ENCODE measurements at regions not wholly inside any gene's neighbourhood (a gene's known extent, or its start where the extent isn't known, plus 50 kb on each side); places are given as distances from the start of the nearest gene placed in this dataset.

- Histone ChIP-seq H3K27ac (ENCODE audit: low read length) (no peak overlapping the region), H3K4me3 (ENCODE audit: low read depth in 1 of 2, low read length in 2 of 2) (no peak overlapping the region), H3K27me3 (ENCODE audit: low read depth, low read length) (no peaks in the 10 kb centered on the region), H3K9me3 (ENCODE audit: control insufficient read depth in 1 of 2, low read length in 2 of 2) (no peaks in the 10 kb centered on the region), H3K36me3 (ENCODE audit: control insufficient read depth in 1 of 2, insufficient read depth in 2 of 2, low read length in 2 of 2) (no peaks in the 10 kb centered on the region), H3K4me1 (ENCODE audit: control insufficient read depth in 1 of 2, insufficient read depth in 2 of 2, low read length in 2 of 2) (no peaks in the 10 kb centered on the region)
Measured at GRCh38 chr12:82097438-82097837, 260.7 kb downstream of the CCDC59 start.

- Histone ChIP-seq H3K27me3 (ENCODE audit: low read depth, low read length) (no peaks in the 10 kb centered on the region), H3K9me3 (ENCODE audit: control insufficient read depth in 1 of 2, low read length in 2 of 2) (no peaks in the 10 kb centered on the region)
Measured at GRCh38 chr12:82090165-82090564, 268.0 kb downstream of the CCDC59 start.

GRCh38 chr12:82089369-82090121 is 268.6 kb downstream of the CCDC59 start:
- Histone ChIP-seq H3K9me3 (ENCODE audit: control insufficient read depth in 1 of 2, low read length in 2 of 2) (no peaks in the 10 kb centered on the region), H3K4me3 (ENCODE audit: low read depth in 1 of 2, low read length in 2 of 2) (no peak overlapping the region), H3K4me1 (ENCODE audit: control insufficient read depth in 1 of 2, insufficient read depth in 2 of 2, low read length in 2 of 2) (no peaks in the 10 kb centered on the region), H3K27ac (ENCODE audit: low read length) (no peak overlapping the region), H3K27me3 (ENCODE audit: low read depth, low read length) (no peaks in the 10 kb centered on the region), H3K36me3 (ENCODE audit: control insufficient read depth in 1 of 2, insufficient read depth in 2 of 2, low read length in 2 of 2) (no peaks in the 10 kb centered on the region)

More at GRCh38 chr12:82090165-82090564, 268.0 kb downstream of the CCDC59 start:
- Histone ChIP-seq H3K27ac (ENCODE audit: low read length) (no peak overlapping the region), H3K4me3 (ENCODE audit: low read depth in 1 of 2, low read length in 2 of 2) (no peak overlapping the region), H3K4me1 (ENCODE audit: control insufficient read depth in 1 of 2, insufficient read depth in 2 of 2, low read length in 2 of 2) (no peaks in the 10 kb centered on the region), H3K36me3 (ENCODE audit: control insufficient read depth in 1 of 2, insufficient read depth in 2 of 2, low read length in 2 of 2) (no peaks in the 10 kb centered on the region)

DNA sequence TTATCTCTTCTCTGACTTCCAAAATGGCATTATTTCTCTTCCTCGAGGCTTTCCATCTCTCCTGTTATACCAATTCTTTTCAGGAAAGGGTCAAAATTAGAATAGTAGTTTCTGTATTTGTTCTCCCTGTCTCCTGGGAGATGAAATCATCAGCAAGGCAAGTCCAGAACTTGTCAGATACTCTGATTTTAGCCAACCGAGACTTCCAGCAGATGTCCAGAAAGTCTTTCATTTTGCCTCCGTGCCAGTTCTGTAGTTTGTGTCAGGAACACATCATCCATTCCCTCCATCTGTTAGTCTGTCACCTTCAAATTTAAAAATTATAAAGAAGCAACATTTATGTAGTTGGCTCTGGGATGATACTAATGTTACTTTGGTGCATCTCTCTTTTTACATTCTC is 275.7 kb downstream of the CCDC59 start:
- no peaks in the 10 kb centered on the region for H3K36me3 ChIP-seq (ENCODE audit: control insufficient read depth in 1 of 2, insufficient read depth in 2 of 2, low read length in 2 of 2)
- no peaks in the 10 kb centered on the region for H3K27me3 ChIP-seq (ENCODE audit: low read depth, low read length)
- H3K4me3 ChIP-seq (ENCODE audit: low read depth in 1 of 2, low read length in 2 of 2) = no peak overlapping the region
- H3K27ac ChIP-seq (ENCODE audit: low read length) = no peak overlapping the region
- no peaks in the 10 kb centered on the region for H3K9me3 ChIP-seq (ENCODE audit: control insufficient read depth in 1 of 2, low read length in 2 of 2)
- H3K4me1 ChIP-seq (ENCODE audit: control insufficient read depth in 1 of 2, insufficient read depth in 2 of 2, low read length in 2 of 2) = no peaks in the 10 kb centered on the region

GRCh38 chr12:82069931-82070514 is 288.2 kb downstream of the CCDC59 start:
- H3K4me1 ChIP-seq (ENCODE audit: control insufficient read depth in 1 of 2, insufficient read depth in 2 of 2, low read length in 2 of 2) = no peaks in the 10 kb centered on the region
- H3K27me3 ChIP-seq (ENCODE audit: low read depth, low read length) = no peaks in the 10 kb centered on the region

DNA sequence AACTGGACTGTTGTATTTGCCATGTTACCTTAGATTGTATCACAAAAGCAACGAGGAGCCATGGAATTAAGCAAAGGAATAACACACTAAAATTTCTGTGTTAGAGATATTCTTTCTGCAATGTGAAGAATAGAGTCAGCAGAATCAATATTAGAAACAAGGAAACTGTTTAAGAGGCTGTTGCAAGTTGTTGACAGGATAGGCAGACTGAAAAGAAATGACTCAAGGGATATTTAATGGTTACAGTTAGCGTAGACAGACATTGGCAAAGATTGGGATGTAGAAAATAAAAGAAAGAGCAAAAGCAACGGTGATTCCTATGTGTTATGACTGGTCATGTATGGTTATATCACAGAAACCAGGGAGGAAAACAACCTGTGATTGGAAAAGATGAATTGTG is 299.0 kb upstream of the PPFIA2 start:
- Histone ChIP-seq H3K4me1 (ENCODE audit: control insufficient read depth in 1 of 2, insufficient read depth in 2 of 2, low read length in 2 of 2) (no peaks in the 10 kb centered on the region), H3K27ac (ENCODE audit: low read length) (no peak overlapping the region), H3K4me3 (ENCODE audit: low read depth in 1 of 2, low read length in 2 of 2) (no peak overlapping the region), H3K36me3 (ENCODE audit: control insufficient read depth in 1 of 2, insufficient read depth in 2 of 2, low read length in 2 of 2) (no peaks in the 10 kb centered on the region), H3K27me3 (ENCODE audit: low read depth, low read length) (no peaks in the 10 kb centered on the region), H3K9me3 (ENCODE audit: control insufficient read depth in 1 of 2, low read length in 2 of 2) (no peaks in the 10 kb centered on the region)

More at GRCh38 chr12:82069931-82070514, 288.2 kb downstream of the CCDC59 start:
- H3K27ac ChIP-seq (ENCODE audit: low read length) = no peak overlapping the region
- H3K9me3 ChIP-seq (ENCODE audit: control insufficient read depth in 1 of 2, low read length in 2 of 2) = no peaks in the 10 kb centered on the region
- H3K4me3 ChIP-seq (ENCODE audit: low read depth in 1 of 2, low read length in 2 of 2) = no peak overlapping the region
- H3K36me3 ChIP-seq (ENCODE audit: control insufficient read depth in 1 of 2, insufficient read depth in 2 of 2, low read length in 2 of 2) = no peaks in the 10 kb centered on the region

GRCh38 chr12:82057770-82058169 is 298.6 kb upstream of the PPFIA2 start:
- Histone ChIP-seq H3K27ac (ENCODE audit: low read length) (no peak overlapping the region), H3K4me3 (ENCODE audit: low read depth in 1 of 2, low read length in 2 of 2) (no peak overlapping the region), H3K27me3 (ENCODE audit: low read depth, low read length) (no peaks in the 10 kb centered on the region), H3K36me3 (ENCODE audit: control insufficient read depth in 1 of 2, insufficient read depth in 2 of 2, low read length in 2 of 2) (no peaks in the 10 kb centered on the region), H3K9me3 (ENCODE audit: control insufficient read depth in 1 of 2, low read length in 2 of 2) (no peaks in the 10 kb centered on the region), H3K4me1 (ENCODE audit: control insufficient read depth in 1 of 2, insufficient read depth in 2 of 2, low read length in 2 of 2) (no peaks in the 10 kb centered on the region)

DNA sequence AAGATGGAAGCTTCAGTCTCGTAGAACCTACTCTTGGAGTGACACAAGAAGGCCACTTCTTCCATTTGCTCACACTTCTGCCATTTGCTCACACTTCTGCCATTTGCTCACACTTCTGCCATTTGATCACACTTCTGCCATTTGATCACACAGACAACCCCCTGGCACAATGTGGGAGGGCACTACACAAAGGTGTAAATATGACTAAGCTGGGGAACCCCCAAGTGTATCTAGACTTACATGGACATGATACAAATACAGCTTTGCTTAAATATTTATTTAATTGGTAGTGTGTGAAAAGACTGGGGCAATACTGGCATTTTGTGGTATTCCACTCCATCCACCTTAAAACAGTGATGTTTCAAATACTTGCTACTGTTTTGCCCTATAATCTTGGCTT is 296.2 kb upstream of the PPFIA2 start:
- no peak overlapping the region for H3K27ac ChIP-seq (ENCODE audit: low read length)
- no peaks in the 10 kb centered on the region for H3K27me3 ChIP-seq (ENCODE audit: low read depth, low read length)
- no peaks in the 10 kb centered on the region for H3K36me3 ChIP-seq (ENCODE audit: control insufficient read depth in 1 of 2, insufficient read depth in 2 of 2, low read length in 2 of 2)
- H3K9me3 ChIP-seq (ENCODE audit: control insufficient read depth in 1 of 2, low read length in 2 of 2) = peaks cover 0 to 3% of the 10 kb centered on the region in 2 donors
- no peak overlapping the region for H3K4me3 ChIP-seq (ENCODE audit: low read depth in 1 of 2, low read length in 2 of 2)
- H3K4me1 ChIP-seq (ENCODE audit: control insufficient read depth in 1 of 2, insufficient read depth in 2 of 2, low read length in 2 of 2) = no peaks in the 10 kb centered on the region

- Histone ChIP-seq H3K4me3 (ENCODE audit: low read depth in 1 of 2, low read length in 2 of 2) (no peak overlapping the region), H3K27me3 (ENCODE audit: low read depth, low read length) (no peaks in the 10 kb centered on the region), H3K36me3 (ENCODE audit: control insufficient read depth in 1 of 2, insufficient read depth in 2 of 2, low read length in 2 of 2) (no peaks in the 10 kb centered on the region), H3K4me1 (ENCODE audit: control insufficient read depth in 1 of 2, insufficient read depth in 2 of 2, low read length in 2 of 2) (no peaks in the 10 kb centered on the region), H3K27ac (ENCODE audit: low read length) (no peak overlapping the region), H3K9me3 (ENCODE audit: control insufficient read depth in 1 of 2, low read length in 2 of 2) (peaks cover 0 to 3% of the 10 kb centered on the region in 2 donors)
Measured at GRCh38 chr12:82054566-82054965, 295.4 kb upstream of the PPFIA2 start.

- Histone ChIP-seq H3K27ac (ENCODE audit: low read length) (no peak overlapping the region), H3K36me3 (ENCODE audit: control insufficient read depth in 1 of 2, insufficient read depth in 2 of 2, low read length in 2 of 2) (no peaks in the 10 kb centered on the region), H3K9me3 (ENCODE audit: control insufficient read depth in 1 of 2, low read length in 2 of 2) (peaks cover 0 to 3% of the 10 kb centered on the region in 2 donors), H3K4me1 (ENCODE audit: control insufficient read depth in 1 of 2, insufficient read depth in 2 of 2, low read length in 2 of 2) (no peaks in the 10 kb centered on the region), H3K4me3 (ENCODE audit: low read depth in 1 of 2, low read length in 2 of 2) (no peak overlapping the region), H3K27me3 (ENCODE audit: low read depth, low read length) (no peaks in the 10 kb centered on the region)
Measured at GRCh38 chr12:82047446-82047845, 288.3 kb upstream of the PPFIA2 start.

- Histone ChIP-seq H3K4me1 (ENCODE audit: control insufficient read depth in 1 of 2, insufficient read depth in 2 of 2, low read length in 2 of 2) (no peaks in the 10 kb centered on the region), H3K4me3 (ENCODE audit: low read depth in 1 of 2, low read length in 2 of 2) (no peak overlapping the region), H3K9me3 (ENCODE audit: control insufficient read depth in 1 of 2, low read length in 2 of 2) (no peaks in the 10 kb centered on the region), H3K27ac (ENCODE audit: low read length) (no peak overlapping the region), H3K27me3 (ENCODE audit: low read depth, low read length) (no peaks in the 10 kb centered on the region), H3K36me3 (ENCODE audit: control insufficient read depth in 1 of 2, insufficient read depth in 2 of 2, low read length in 2 of 2) (no peaks in the 10 kb centered on the region)
Measured at GRCh38 chr12:82040987-82041743, 282.0 kb upstream of the PPFIA2 start.
